ENCODE measurements at regions not wholly inside any gene's neighbourhood (a gene's known extent, or its start where the extent isn't known, plus 50 kb on each side); places are given as distances from the start of the nearest gene placed in this dataset.

DNA sequence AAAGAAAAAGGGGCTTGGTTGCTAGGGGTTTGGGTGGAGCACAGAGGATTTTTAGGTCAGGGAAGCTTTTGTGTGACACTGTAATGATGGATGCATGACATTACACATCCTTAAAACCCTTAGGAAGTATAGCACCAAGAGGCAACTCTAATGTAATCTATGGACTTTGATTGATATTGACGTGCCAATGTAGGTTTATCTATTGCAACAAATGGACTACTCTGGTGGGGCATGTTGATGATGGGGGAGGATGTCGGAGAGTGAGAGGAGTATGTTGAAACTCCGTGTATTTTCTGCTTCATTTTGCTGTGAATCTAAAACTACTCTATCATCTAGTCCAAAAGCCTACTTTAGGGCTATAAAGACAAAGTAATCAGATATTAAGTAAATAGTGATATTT lies 72.3 kb upstream of the PAX6 start:
- TF ChIP-seq, protein P1, sequence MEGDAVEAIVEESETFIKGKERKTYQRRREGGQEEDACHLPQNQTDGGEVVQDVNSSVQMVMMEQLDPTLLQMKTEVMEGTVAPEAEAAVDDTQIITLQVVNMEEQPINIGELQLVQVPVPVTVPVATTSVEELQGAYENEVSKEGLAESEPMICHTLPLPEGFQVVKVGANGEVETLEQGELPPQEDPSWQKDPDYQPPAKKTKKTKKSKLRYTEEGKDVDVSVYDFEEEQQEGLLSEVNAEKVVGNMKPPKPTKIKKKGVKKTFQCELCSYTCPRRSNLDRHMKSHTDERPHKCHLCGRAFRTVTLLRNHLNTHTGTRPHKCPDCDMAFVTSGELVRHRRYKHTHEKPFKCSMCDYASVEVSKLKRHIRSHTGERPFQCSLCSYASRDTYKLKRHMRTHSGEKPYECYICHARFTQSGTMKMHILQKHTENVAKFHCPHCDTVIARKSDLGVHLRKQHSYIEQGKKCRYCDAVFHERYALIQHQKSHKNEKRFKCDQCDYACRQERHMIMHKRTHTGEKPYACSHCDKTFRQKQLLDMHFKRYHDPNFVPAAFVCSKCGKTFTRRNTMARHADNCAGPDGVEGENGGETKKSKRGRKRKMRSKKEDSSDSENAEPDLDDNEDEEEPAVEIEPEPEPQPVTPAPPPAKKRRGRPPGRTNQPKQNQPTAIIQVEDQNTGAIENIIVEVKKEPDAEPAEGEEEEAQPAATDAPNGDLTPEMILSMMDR (IDR thresholded peaks at IDR 0.05; ENCODE audit: extremely low read depth, insufficient read depth, missing control alignments) = no peak
- DNase-seq (ENCODE audit: low spot score) = no peak
- in situ Hi-C loops (cut with MboI; ENCODE audit: low pct_unique_long_range_greater_than_20kb, low sequenced_read_pairs, unreplicated experiment) = no loop called here

- in situ Hi-C loops (cut with MboI; ENCODE audit: low pct_unique_long_range_greater_than_20kb, low sequenced_read_pairs, unreplicated experiment) = no loop called here
- TF ChIP-seq, protein P1 (IDR thresholded peaks at IDR 0.05; ENCODE audit: extremely low read depth, insufficient read depth, missing control alignments) = no peak
- no peak for DNase-seq (ENCODE audit: low spot score)
These were observed 71.8 kb upstream of the PAX6 start for GRCh38 chr11:31882951-31883392.

GRCh38 chr11:31881825-31882224 lies 70.7 kb upstream of the PAX6 start:
- in situ Hi-C loops (cut with MboI; ENCODE audit: low pct_unique_long_range_greater_than_20kb, low sequenced_read_pairs, unreplicated experiment) = no loop called here
- TF ChIP-seq, protein P1 (IDR thresholded peaks at IDR 0.05; ENCODE audit: extremely low read depth, insufficient read depth, missing control alignments) = no peak
- no peak for DNase-seq (ENCODE audit: low spot score)

DNA sequence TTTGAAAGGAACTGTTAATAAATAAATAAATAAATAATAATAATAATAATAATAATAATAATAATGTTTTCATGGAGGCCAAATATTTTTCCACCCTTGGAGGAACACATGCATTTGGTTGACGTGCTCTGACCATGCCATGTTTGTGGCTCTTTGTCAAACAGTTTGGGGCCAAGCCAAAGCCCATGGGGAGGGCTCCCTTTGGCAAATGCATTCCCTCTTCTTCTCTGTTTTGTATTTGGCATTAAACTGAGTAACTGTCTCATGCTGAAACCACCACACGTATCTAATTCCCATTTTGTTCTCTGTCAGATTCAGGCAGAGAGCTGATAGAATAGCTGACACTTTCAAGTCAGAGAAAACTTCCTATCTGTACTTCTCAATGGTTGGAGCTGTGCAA lies 68.6 kb upstream of the PAX6 start:
- TF ChIP-seq, protein P1 (IDR thresholded peaks at IDR 0.05; ENCODE audit: extremely low read depth, insufficient read depth, missing control alignments) = no peak
- in situ Hi-C loops (cut with MboI; ENCODE audit: low pct_unique_long_range_greater_than_20kb, low sequenced_read_pairs, unreplicated experiment) = no loop called here
- DNase-seq (ENCODE audit: low spot score) = no peak

DNA sequence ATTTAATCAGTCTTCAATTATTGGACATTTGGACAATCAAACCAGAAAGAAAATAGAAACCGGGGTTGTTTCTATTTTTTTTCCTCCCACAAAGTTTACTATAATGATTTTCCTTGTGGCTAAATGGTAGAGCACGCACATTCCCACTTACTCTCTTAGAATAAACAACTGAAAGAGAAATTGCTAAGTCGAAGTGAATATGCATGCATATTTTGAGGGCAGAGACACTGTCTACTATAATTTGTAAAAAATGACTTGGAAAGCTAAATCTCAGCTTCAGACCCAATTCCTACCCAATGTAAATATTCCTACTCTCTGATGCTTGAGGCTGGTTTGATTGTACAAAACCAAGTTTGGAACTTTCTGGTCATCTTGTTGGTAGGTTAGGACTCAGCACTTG lies 66.7 kb upstream of the PAX6 start:
- DNase-seq (ENCODE audit: low spot score) = no peak
- TF ChIP-seq, protein P1 (IDR thresholded peaks at IDR 0.05; ENCODE audit: extremely low read depth, insufficient read depth, missing control alignments) = no peak
- in situ Hi-C loops (cut with MboI; ENCODE audit: low pct_unique_long_range_greater_than_20kb, low sequenced_read_pairs, unreplicated experiment) = no loop called here

DNA sequence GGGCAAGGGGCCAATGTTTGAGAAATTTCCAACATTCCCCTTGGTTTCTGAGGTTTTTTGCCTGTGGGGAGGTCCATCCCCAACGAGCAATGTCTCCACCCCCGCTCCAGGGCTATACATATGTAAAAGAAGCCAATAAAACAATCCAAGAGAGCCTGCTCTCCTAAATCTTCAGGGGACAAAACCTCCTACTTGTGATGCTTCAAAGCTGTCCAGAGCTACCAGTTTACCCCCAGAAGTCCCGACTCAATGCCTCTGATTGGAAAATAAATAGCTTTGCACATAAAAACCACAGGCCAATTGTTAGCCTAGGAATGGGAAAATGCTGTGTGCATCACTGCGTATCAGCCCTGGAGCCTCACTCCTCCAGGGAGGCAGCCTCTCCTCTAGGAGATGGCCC lies 66.0 kb upstream of the PAX6 start:
- DNase-seq (ENCODE audit: low spot score) = no peak
- TF ChIP-seq, protein P1 (IDR thresholded peaks at IDR 0.05; ENCODE audit: extremely low read depth, insufficient read depth, missing control alignments) = no peak
- in situ Hi-C loops (cut with MboI; ENCODE audit: low pct_unique_long_range_greater_than_20kb, low sequenced_read_pairs, unreplicated experiment) = no loop called here
